GM18520 (cell line): ENCODE measurements at regions not wholly inside any gene's neighbourhood (a gene's known extent, or its start where the extent isn't known, plus 50 kb on each side); places are given as distances from the start of the nearest gene placed in this dataset.
"Not testable (repeated sequence)": the region's sequence is repeated elsewhere in the genome, so short reads cannot be mapped to it uniquely, and the experiment has no call there.

Experiments used
- ATAC-seq: cut with Tn5 transposase; IDR thresholded peaks from one replicate; pipeline ENCODE4 v1.9.1; 2021; ENCODE audit not compliant: unreplicated experiment

DNA sequence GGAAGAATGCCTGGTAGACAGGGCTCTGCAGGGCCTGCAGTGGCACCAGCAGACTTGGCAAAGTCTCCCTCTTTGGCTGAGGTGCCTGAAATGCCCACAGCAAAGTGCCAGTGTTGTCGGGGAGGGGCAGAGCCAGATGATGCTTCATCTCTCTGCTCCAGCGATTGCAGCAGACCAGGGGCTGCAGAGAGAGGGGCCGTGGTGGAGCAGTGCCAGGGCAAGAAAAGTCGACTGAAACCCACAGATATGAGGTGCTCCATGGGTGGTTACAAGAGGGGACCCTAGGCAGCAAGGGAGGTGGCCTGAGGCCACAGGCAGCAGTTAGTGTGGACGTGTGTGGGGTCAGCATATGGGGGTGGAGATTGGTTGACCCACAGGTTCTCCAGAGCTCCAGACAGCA, 123.5 kb upstream of the SHH start:
- no peak for ATAC-seq

DNA sequence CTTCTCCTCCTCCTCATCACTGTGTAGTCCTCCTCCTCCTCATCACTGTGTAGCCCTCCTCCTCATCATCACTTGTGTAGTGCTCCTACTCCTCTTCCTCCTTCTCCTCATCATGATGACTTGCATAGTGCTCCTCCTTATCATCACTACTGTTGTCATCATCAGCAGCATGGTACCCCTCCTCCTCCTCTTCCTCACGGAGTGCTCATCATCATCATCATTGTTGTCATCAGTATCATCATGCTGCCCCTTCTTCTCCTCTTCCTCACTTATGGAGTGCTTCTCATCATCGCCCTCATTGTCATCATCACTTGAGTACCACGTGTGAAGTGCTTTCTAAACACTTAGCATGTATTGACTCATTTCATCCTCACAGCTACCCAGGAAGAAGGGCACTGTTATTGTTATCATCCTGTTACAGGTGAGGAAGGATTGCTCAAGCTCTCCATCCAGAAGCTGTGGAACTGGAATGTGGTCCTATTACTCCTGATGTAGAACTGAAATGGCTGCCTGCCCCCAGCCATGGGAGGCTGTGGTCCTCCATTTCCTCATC, 122.8 kb upstream of the SHH start:
- ATAC-seq: no peak

DNA sequence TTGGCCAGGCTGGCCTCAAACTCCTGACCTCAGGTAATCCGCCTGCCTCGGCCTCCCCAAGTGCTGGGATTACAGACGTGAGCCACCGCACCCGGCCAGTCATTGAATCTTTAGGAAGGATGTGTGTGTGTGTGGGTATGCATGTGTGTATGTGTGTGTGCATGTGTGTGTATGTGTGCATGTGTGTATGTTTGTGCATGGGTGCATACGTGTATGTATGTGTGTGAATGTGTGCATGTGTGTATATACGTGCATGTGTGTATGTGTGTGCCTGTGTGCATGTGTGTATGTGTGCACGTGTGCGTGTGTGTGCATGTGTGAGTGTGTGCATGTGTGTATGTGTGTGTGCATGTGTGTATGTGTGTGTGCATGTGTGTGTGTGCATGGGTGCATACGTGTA, 120.1 kb upstream of the SHH start:
- ATAC-seq: not testable (repeated sequence)

DNA sequence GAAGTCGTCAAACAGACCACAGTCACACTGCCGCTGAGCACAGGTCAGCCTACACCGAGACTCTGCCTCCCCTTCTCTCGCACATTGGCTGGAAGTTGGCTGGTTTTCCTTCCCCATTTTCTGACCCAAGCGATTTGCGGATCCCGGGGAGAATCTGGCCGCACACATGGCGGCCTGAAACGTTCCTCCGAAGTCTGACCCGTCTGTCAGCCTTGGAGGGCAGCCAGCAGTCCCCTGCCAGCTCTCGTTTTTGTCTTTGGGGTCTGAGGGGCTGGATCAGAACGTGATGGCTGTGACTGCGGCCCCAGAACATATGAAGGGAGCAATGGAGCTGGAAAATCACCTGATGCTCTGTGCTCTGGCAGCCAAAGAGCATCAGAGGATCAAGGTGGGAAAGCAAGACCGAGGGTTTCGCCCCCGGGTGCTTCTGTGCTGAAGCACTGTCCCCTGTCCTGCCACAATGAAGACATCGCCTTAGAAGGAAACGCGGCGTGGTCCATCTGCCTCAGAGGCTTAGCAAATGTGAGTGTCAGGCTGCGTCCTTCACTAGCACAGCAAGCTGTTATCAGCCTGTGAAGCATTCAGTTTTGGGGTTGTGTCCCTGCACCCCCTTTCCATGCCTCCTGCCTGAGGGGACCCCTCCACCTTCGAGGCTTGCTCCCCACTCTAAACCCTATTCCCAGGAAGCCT, 119.3 kb upstream of the SHH start:
- ATAC-seq: no peak

DNA sequence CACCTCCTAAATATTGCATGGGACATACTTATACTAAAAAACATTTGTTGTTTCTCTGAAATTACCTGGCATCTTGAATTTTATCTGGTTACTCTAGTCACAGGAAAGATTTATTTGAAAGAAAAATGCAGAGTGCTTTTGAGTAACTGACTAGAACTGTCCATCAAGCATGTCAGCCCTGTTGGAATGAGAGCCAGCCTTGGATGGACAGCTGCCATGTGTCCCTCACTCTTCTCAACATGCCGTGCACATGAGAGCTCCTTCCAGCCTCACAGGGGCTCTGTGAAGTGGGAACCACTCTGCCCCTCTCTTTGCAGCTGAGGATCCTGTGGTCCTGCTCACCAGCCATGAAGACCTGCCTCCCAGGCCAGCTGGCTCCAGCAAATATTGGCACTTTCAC, 118.3 kb upstream of the SHH start:
- no peak for ATAC-seq

DNA sequence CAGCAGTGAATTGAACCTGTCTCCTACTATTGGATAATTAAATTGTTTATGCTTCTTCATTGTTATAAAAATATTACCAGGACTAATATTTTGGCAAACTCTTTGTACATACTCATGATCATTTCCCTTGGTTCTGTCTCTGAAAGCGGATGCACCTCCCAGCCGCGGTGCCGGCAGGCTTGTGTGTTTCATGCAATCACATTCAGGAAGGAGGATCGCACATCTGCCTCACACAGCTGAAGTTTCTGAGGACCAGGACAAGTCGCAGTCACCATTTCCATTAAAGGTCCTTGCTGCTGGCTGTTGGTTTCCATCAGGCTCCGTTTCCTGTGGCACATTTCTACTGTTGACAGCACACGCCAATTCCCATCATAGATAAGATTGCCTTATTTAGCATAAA, 117.8 kb upstream of the SHH start:
- no peak for ATAC-seq

DNA sequence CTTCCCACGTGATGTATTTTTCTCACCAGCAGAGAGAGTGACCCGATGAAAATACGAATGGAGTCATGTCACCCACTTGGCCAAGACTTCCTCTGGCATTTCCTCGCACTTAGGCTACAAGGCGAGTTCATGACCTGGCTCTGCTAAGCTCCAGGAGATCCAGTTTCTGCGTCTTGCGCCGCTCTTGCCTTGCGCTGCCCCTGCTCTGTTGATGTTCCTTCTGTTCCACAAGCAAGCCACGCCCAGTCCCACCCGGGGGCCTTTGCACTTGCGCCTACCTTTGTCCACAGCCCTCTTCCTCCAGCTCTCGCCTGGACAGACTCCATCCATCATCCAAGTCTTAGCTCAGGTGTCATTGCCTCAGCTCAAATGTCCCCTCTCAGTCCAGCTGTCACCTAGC, 116.3 kb upstream of the SHH start:
- no peak for ATAC-seq

DNA sequence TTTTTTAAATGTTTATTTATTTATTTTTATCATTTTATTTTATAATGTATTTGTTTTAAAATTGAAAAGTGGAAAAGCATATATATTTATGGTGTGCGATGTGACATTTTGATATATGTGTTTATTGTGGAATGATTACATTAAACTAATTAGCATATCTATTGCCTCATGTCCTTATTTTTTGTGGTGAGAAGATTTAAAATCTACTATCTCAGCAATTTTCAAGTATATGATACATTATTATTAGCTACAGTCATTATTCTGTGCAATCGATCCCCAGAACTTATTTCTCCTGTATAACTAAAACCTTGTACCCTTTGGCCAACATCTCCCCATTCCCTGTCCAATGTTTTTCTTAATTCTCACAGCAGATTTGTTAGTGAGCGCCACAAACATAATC, 115.6 kb upstream of the SHH start:
- no peak for ATAC-seq

DNA sequence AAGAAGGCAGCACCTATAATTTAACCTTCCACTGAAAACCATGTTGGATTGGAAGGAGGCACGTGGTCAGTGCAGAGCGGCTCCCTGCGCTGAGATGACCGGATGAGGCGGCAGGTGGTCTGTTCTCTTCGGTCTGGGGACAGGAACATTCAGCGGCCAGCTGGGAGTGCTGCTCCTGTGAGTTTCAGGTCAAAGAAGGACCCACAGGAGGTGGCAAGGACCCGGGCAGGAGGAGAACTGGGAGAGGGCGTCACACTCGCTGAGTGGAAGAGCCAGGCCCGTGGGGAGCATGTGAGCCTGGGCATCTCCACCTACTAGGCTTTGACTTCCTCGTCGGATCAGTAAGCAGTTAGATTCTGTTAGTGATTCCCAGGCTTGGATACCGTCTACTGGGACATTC, 113.4 kb upstream of the SHH start:
- ATAC-seq: no peak

DNA sequence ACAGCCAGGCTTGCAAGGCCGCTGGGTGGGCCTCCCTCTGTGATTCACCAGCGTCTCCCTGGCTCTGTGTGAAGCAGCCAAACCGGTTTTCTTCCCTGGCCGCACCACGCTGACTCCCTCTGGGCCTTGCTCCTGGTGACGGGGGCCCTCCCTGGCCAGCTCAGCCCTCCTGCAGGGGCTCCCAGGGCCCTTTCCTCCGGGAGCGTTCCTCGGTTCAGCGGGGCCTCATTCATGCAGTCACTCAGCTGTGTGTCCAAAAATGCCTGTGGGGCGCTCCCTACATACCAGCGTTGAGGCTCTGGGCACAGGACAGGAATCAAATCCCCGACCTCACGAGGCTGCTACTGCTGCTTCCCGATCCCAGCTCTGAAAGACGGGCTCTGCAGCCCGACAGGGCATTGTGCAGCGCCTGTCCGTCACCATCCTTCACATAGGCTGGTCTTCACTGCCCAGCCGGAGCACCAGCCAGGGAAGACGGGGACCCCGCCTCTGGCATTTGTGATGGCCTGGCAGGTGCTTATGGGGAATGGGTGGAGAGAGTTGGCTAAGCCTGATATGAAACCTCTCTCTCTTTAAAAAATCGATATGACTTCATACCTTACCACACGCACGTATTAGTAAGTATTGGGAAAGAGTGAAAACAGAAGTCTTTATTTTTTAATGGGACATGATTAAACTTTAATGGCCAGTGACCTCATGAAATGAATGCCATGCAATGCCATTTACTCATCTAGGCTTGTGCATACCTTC, 110.0 kb upstream of the SHH start:
- no peak for ATAC-seq

DNA sequence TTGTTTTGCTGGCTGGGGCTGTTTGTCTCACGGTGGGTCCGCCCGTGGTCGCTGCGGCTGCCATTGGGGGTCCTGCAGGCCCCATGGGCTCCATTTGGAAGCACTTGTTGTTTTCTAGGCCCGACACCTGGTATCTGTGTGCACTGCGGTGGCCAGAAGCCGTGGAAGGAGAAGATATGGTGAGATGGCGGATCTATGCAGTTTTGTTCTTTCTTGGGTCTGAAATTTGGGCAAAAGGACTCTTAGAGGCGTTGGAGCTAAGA, 109.5 kb upstream of the SHH start:
- no peak for ATAC-seq

DNA sequence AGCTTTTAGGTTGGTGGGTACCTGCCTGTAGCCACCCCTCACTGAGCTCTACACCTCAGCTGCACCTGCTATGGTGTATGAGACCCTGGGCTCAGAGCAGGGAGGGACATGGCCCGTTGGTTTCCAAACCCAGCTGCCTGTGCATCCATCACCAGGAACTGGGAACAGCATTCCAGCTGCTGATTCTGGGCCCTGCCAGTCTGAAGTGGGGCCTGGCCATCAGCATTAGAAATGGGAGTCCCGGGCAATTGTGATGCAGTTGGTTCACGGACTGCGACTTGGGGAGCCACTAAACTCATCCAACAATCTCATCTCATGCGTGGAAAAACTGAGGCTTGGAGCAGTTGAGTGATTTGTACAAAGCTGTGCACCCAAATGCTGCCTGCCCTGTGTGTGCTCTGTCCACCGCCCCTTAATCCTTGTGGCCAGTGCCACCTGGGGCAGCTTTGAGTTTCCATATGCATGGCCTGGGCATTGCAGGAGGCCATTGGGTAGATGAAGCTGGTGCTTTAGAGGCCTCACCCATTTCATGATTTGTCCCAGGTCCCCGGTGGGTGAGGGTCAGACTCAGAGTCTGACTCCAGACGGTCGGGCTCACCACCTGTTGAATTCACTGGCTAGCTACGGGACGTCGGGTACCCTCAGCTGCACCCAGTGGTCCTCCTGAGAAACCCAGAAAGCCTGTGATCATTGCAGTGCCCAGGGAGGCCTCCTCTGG, 109.0 kb upstream of the SHH start:
- ATAC-seq: no peak

DNA sequence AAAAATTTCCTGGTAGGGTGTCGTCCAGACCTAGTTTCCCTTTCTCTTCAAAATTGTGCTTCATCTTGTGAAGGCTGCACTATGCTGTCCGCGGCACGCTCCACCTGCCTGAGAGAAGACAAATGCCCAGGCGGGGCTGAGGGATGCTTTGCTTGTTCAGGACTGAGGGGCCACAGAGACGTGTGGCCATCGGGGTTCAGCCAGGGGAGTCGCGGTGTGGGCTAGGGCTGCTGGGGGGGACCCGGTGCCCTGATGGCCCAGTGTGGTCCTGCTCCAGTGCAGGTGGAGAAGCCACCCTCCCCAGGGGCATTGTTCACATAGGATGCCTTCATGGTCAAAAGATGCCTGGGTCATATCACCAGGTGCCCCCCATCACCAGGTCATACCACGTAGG, 107.8 kb upstream of the SHH start:
- no peak for ATAC-seq

DNA sequence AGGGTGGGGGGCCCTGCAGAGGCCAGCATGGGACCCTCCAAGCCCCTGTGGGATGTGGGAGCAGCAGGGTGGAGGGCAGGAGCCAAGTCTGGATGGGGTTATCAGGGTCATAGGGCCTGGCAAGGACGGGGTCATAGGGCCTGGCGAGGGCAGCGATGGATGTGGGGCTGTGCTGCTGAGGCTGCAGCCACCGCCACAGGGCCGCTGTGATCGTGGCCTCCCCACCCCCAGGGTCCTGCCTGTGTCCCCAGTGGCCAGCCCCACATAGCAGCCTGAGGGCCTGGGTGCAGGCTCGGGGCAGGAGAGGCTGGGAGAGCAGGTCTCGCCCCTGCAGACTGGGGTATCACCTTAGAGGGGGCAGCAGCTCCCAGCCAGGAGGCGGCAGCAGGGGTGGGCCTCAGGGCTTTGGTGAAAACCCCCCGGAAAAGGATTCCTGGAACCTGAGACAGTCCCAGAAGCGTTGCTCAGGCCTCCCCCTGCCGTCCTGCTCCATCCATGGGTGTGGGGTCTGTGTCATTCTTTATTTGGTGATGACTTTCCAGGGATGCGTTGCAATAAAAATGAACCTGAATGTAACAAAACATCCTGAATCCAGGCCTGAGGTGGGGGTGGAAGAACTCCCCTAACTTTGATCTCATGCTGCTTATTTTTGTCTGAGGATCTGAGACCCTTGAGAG, 107.3 kb upstream of the SHH start:
- ATAC-seq: no peak

DNA sequence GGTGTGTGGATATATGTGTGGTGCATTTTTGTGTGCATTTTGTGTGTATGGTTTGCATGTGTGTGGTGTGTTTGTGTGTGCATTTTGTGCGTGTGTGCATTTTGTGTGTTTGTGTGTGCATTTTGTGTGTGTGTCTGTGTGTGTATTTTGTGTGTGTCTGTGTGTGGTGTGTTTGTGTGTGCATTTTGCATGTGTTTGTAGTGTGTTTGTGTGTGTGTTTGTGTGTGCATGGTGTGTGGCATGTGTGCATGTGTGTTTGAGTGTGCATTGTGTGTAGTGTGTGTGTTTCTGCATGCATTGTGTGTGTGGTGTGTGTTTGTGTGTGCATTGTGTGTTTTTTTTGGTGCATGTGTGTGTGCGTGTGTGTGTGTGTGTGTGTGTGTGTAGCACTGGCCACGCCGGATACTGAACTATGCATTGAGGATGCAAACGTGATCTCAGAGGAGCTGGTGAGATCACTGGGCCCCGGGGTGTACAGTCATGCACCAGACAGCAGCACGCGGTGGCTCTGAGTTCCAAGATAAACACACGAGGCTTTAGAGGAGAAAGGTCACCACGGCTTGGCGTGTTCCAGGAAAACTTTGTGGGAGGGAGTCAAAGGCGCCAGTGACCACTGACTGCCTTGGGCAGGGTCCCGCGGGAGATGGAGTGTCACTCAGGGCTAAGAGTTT, 106.6 kb upstream of the SHH start:
- no peak for ATAC-seq

DNA sequence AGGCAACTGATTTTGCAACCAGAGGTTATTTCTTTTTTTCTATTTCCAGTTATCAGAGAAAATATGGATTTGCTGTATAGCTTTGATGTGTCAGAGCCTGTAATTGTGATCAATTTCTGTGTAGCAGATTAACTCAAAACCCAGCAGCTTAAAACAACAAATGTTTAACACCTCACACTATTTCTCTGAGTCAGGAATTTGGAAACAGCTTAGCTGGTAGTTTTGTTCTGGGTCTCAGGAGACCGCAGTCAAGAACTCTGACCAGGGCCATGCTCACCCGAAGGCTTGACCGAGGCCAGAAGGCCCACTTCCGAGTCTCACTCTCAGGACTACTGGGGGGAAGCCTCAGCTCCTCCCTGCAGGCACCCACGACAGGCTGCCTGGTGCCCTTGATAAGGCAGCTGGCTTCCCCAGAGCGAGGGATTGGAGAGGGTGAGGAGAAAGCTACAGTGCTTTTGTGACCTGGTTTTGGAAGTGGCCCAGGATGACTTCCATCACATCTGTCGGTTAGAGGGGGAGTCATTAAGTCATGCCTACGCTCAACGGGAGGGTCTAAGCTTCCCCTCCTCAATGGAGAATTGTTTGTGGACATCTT, 105.7 kb upstream of the SHH start:
- ATAC-seq: no peak

DNA sequence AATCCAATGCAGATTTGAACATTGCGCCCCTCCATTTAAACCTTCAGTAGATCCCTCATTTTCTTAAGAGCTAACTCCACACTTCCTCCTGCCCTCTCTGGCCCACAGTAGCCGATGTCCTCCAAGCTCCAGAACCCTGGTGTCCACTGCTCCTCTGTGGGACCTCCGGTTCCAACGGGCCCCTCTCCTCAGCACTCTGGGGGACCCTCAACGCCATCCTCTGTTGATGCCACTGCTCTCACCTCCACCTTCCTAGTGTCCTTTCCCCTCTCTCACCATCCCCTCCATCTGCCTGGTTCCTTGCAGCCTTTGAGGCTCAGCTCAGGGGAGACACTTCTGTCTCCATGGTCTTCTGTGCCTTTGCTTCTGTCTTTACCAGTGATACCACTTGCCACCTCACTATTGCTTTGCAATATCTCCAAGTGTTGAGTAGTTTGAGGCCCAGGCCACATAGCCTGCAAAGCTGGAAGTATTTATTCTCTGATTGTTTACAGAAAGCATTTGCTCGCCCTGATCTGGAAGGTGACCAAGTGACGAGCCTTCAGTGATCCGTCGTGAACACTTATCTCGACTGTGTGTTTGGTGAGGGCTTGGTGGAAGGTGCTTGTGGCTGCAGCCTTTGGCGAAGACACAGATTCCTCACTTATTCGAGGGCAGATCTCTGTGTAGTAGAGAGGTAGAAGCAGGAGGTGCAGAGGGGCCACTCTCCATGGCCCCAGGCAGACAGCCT, 104.8 kb upstream of the SHH start:
- no peak for ATAC-seq

DNA sequence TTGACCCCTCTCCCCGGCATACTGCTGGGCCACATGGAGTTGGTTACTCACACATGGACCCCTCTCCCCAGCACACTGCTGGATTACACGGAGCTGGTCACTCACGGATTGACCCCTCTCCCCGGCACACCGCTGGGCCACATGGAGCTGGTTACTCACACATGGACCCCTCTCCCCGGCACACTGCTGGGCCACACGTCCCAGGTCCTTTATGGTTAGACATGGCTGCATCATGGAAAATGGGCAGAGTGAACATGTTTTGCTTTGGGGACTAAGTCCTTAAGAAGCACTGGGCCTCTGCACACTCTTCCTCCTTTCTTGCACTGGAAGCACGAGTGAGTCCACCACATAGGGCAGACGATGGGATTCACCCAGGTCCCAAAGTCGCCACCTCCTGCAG, 102.1 kb upstream of the SHH start:
- ATAC-seq: no peak

DNA sequence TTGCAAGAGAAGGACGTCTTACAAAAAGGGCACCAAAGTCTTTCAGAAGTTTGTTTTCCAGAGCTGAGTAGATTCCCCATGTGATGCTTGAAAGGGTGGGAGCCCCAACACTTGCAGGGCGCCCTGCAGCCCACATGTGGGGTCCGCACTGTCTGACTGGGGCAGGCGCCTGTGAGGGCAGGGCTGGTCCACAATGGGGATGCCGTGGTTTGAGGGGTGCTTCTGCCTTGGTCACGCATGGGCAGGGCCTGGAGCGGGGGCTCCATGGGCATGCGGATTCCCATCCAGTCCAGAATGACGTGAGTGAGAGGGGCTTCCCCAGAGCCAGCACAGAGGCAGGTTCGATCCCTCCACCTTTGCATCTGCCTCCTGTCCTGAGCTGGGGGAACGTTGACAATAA, 101.5 kb upstream of the SHH start:
- ATAC-seq: no peak

DNA sequence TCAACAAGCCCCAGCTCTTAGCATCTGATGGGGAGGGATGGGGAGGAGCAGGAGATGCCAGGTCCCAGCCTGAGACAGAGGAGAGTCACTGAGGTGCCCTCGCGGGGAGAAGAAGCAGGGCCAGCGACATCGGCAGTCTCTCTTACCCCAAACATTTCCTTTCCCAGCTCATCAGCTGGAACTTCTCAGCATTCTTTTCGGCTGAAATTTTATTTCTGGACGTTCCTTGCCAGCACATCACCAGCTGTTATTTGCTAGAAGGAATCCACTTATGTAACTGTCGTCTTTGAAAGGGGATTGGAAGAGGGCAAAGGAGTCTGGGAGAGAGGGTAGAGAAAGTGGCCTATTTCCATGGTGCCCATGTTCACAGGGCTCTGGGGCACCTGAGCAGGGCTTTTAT, 101.0 kb upstream of the SHH start:
- no peak for ATAC-seq
